ENCODE measurements at regions not wholly inside any gene's neighbourhood (a gene's known extent, or its start where the extent isn't known, plus 50 kb on each side); places are given as distances from the start of the nearest gene placed in this dataset.

GRCh38 chr4:126752126-126752525 is 880.6 kb upstream of the INTU start:
- ATAC-seq (ENCODE audit: low FRiP score) (no peak), DNase-seq (ENCODE audit: low spot score) (no peak)
- TF ChIP-seq CTCF (IDR thresholded peaks at IDR 0.05), result no peak

- DNase-seq (ENCODE audit: low spot score) (no peak), ATAC-seq (ENCODE audit: low FRiP score) (no peak)
- TF ChIP-seq CTCF (IDR thresholded peaks at IDR 0.05), result no peak
Observed at GRCh38 chr4:126752702-126753101, 880.1 kb upstream of the INTU start.

- no peak for ATAC-seq (ENCODE audit: low FRiP score)
- no peak for TF ChIP-seq CTCF (IDR thresholded peaks at IDR 0.05)
- DNase-seq (ENCODE audit: low spot score), result no peak
Observed at GRCh38 chr4:126753592-126753991, 879.2 kb upstream of the INTU start.

GRCh38 chr4:126755506-126755905 is 877.3 kb upstream of the INTU start:
- DNase-seq (ENCODE audit: low spot score) (no peak), ATAC-seq (ENCODE audit: low FRiP score) (no peak)
- no peak for TF ChIP-seq CTCF (IDR thresholded peaks at IDR 0.05)

- DNase-seq (ENCODE audit: low spot score) (no peak), ATAC-seq (ENCODE audit: low FRiP score) (no peak)
- no peak for TF ChIP-seq CTCF (IDR thresholded peaks at IDR 0.05)
Observed at GRCh38 chr4:126756050-126756829, 876.5 kb upstream of the INTU start.

GRCh38 chr4:126757219-126757618 is 875.5 kb upstream of the INTU start:
- no peak for ATAC-seq (ENCODE audit: low FRiP score)
- no peak for DNase-seq (ENCODE audit: low spot score)
- no peak for TF ChIP-seq CTCF (IDR thresholded peaks at IDR 0.05)

- no peak for TF ChIP-seq CTCF (IDR thresholded peaks at IDR 0.05)
- no peak for DNase-seq (ENCODE audit: low spot score)
- ATAC-seq (ENCODE audit: low FRiP score), result no peak
Observed at GRCh38 chr4:126758493-126758892, 874.3 kb upstream of the INTU start.

All from omental fat pad (tissue), 3 donors.